GM12874 (cell line): ENCODE measurements at regions not wholly inside any gene's neighbourhood (a gene's known extent, or its start where the extent isn't known, plus 50 kb on each side); places are given as distances from the start of the nearest gene placed in this dataset.

ENCODE experiments used
- CTCF ChIP-seq: IDR thresholded peaks from 2 replicates; pipeline ENCODE4 v1.5.1; 2011; ENCODE audit warnings: low read depth, mild to moderate bottlenecking, control low read depth, low read length, moderate library complexity; ENCODE audit not compliant: insufficient read depth

GRCh38 chr1:56310945-56311344, 268.4 kb downstream of the PLPP3 start:
- no peak for TF ChIP-seq CTCF

DNA sequence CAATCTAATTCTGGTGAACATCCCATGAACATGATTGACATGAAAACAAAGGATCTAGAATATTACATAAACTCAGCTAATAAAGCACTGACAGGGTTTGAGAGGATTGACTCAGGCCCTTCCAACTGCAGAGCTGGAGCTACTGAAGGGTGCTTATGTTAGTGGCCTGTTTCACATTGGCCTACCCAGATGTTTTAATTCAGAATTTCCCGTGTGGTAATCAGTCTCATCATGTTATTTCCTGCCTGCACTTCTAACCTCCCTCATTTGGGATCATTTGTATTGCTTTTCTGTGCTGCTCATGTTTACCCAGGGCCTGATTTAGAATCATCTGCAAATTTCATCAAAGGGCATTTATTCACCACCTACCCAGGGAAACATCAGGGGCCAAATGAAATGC, 270.3 kb downstream of the PLPP3 start:
- no peak for TF ChIP-seq CTCF

DNA sequence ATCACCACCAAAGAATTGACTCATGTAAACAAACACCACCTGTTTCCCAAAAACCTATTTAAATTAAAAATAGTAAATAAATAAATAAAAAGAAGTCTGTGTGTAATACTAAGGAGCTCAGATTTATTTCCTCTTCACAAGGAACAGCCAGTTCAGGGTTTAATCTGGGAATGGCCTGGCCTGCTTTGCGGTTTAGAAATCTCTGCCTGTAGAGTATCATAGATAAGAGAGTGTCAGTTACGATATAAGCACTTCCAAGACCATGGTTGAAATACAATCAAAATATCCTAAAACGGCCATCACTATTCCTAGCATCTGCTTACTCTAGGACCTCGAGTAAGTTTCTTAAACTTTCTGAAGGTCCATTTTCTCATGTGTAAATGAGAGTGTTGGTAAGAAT, 274.4 kb downstream of the PLPP3 start:
- TF ChIP-seq CTCF: no peak

- no peak for TF ChIP-seq CTCF
These were observed 275.6 kb downstream of the PLPP3 start for GRCh38 chr1:56303805-56304204.

DNA sequence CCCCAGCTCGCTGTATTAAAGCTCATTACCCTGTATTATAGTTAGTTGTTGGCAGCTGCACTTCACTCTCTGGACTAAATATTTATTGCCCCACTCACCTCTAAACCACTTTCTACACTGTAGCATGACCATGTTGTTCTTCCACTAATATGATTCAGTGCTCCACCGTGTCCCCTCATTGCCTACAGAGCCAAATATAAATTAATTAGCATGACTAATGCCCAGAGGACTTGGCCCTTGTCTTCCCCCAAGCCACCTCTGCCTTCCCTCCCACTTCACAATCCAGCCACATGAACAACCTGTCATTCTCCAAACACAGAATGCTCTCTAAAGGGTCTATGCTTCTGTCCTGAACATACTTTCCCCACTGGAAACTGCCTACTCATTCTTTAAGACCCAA, 276.5 kb downstream of the PLPP3 start:
- no peak for TF ChIP-seq CTCF

GRCh38 chr1:56301791-56302190, 277.6 kb downstream of the PLPP3 start:
- no peak for TF ChIP-seq CTCF

DNA sequence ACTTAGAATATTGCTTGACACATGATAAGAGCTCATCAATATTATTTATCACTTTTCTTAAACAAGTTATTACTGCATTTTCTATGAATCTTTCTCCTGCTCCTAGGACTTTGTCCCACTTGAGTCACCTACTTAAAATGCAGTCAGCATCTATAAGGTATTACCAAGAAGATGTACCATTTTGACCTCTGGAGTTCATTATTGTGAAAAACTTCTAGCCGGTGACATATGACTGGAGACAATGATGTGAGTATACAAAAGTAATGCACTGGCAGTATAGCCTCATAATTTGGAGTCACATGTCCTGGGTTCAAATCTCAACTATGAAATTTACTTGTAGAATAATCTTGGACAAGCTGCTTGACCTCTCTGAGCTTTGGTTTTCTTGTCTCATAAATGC, 278.5 kb downstream of the PLPP3 start:
- TF ChIP-seq CTCF: no peak

- no peak for TF ChIP-seq CTCF
These were observed 280.5 kb downstream of the PLPP3 start for GRCh38 chr1:56298866-56299265.
